Neural cell (in vitro differentiated cells): ENCODE measurements at regions not wholly inside any gene's neighbourhood (a gene's known extent, or its start where the extent isn't known, plus 50 kb on each side); places are given as distances from the start of the nearest gene placed in this dataset.

Experiments
- CTCF ChIP-seq: fragments of 450-650 bp; IDR thresholded peaks from 2 replicates; pipeline ENCODE4 v1.5.1; 2014; ENCODE audit warnings: antibody characterized with exemption, mild to moderate bottlenecking, moderate library complexity; ENCODE audit not compliant: poor library complexity, severe bottlenecking
- REST ChIP-seq: IDR thresholded peaks from 2 replicates; pipeline ENCODE4 v1.6.1; 2012; ENCODE audit warnings: borderline replicate concordance

- TF ChIP-seq CTCF (no peak), REST (no peak)
These were observed 535.8 kb upstream of the SGCG start for GRCh38 chr13:22644941-22645340.
